NCI-H446 (cell line): ENCODE measurements at regions not wholly inside any gene's neighbourhood (a gene's known extent, or its start where the extent isn't known, plus 50 kb on each side); places are given as distances from the start of the nearest gene placed in this dataset.
"Not testable (repeated sequence)": the region's sequence is repeated elsewhere in the genome, so short reads cannot be mapped to it uniquely, and the experiment has no call there.

ENCODE experiments used
- DNase-seq, 2 experiments: peaks; one replicate each; lab custom pipeline; 2025; lab: John Stamatoyannopoulos, UW

- DNase-seq: peak; percentile 48 to 85
Measured at GRCh38 chr5:124124711-124125229, 612.8 kb downstream of the CSNK1G3 start.

DNA sequence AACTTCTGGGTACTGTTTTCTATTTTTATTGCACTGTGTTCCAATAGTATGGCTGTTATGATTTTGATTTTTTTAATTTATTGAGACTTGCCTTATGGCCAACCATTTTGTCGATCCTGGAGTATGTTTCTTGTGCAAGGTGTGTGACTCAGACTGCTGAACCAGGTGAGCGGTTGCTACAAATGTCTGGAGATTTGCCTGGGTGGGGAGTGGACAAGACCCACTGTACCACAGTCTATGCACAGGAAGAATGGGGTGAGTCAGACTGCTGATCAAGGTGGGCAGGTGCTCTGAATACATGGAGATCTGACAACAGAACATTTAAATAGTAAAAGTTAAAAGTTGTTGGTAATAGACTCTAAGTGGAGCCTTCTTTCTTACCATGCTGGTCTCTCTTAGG, 609.2 kb downstream of the CSNK1G3 start:
- no peak for DNase-seq

DNA sequence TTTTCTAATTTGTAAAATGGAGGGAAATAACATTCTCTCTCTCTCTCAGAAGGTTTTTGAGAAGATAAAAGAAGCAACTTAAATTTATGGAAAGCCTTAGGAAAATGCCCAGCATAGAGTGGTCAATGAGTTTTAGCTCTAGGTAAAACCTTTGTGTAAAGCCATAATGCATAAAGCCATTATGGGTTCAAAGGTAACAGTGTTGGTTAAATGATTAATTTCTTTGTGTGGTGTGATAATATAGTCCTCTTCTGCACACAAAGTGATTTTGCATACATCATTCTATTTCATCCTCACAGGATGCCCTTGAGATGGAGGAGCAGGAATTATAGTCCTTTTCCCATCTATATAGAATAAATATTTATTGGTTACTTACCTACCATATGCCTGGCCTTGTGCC, 602.9 kb downstream of the CSNK1G3 start:
- DNase-seq: no peak

DNA sequence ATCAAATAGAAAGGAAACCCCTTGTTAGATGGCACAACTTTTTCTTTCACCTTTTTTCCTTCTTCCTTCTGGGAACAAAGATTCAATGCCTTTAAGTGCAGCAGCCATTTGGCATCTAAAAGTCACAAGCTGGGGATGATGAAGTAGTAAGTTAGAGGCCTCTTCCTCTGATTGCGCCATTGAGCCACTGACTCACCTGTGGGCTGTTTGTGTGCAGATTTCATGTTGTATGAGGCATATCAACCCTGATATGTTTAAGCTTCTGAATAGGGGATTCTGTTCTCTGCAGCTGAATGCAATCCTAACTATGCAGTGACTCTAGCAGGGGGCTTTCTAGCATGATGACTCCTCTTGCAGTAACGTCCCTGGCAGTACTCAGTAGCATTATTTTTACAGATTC, 599.9 kb downstream of the CSNK1G3 start:
- DNase-seq: no peak

DNA sequence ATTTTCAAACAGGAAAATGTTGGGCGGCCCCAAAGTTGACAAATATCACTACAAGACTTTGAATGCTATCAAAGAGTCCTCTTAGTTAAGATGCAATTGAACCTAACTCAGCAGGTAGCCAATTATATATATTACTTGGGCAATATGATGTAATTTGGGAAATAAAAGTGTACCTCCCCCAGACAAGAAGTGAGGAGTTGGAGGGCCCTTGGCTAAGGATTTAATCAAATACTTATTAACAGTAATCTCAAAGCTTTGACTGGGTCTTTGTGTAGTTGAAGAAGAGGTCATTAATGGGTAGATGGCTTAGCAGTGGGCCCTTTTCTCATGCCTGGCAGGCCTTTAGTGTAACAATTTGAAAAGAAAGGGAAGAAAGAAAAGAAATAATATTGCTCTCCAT, 599.0 kb downstream of the CSNK1G3 start:
- no peak for DNase-seq

DNA sequence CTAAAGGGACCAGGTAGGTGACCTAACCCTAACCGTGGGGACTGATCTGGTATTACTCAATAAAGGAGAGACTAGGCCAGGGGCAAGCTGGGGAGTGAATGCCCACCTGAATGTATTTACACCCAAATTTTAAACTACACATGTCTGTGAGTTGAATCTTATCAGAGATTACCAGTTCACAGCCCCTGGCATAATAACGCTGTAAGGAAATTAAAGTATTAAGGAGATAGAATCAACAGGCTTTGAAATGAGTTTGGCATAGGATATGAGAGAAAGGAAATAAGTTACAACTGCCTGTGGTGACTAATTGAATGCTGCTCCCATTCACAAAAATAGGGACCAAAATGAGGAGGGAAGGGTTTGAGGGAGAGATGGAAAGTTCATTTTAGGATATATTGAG, 593.3 kb downstream of the CSNK1G3 start:
- DNase-seq: no peak

GRCh38 chr5:124104821-124105220, 592.8 kb downstream of the CSNK1G3 start:
- DNase-seq: no peak

DNA sequence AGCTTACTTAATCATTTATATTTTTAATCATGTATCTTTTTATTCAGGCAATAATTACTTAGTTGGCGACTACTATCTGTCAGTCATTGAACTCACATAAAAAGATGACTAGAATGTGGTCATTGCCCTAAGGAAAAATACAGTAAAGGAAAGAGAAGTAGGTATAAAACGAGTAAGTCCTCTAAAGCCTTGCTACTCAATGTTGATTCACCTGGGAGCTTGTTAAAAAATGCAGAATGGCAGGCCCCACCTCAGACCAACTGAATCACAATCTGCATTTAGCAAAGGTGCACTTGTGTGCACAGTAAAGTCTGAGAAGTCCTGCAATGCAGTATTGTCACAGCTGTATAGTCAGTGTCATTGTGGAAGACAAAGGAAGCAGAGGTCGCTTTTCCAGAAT, 592.4 kb downstream of the CSNK1G3 start:
- no peak for DNase-seq

DNA sequence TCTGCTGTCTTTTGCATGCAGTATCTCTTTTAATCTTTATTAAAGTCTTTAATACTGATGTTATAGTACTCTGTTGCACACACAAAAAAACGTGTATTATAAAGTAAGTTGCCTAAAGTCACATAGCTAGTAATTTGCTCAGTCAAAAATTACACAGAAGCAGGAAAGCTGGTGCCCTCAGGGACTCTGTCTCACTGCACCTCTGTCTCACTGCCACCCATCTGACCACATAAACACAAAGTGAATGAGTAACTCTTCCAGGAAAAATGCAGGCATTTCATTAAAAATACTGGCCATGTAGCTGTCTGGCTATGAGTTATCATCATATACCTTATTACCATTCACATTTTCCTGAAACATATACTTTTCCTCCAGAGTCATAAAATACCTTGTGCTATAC, 591.7 kb downstream of the CSNK1G3 start:
- DNase-seq: no peak

DNA sequence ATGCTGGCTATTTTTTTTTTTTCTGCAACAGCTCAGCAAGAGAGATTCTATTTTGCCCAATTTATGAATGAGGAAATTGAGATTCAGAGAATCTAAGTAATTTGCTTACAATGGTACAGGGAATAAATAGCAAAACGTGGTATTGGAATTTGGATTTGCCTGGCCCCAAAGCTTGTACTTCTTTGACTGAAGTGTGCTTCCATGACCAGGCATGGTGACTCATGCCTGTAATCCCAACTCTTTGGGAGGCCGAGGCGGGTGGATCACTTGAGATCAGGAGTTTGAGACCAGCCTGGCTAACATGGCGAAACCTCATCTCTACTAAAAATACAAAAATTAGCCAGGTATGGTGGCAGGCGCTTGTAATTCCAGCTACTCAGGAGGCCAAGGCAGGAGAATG, 591.1 kb downstream of the CSNK1G3 start:
- DNase-seq: not testable (repeated sequence)

DNA sequence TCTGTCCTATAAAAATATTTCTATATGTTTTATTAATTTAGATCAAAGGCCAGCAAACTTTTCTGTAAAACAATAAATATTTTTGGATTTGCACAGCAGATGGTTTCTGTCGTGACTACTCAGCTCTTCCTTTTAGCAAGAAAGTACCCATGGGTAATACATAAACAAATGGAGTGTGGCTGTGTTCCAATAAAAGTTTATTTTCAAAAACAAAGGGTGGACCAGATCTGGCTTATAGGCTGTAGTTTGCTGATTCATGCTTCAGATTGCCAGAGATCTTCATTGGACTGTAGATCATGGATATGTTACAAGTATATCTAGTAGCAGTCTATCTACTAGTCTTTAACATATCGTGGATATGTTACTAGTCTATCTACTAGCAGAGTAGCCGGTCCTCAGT, 590.5 kb downstream of the CSNK1G3 start:
- DNase-seq: peak in 1 of 2 experiments; percentile 24

DNA sequence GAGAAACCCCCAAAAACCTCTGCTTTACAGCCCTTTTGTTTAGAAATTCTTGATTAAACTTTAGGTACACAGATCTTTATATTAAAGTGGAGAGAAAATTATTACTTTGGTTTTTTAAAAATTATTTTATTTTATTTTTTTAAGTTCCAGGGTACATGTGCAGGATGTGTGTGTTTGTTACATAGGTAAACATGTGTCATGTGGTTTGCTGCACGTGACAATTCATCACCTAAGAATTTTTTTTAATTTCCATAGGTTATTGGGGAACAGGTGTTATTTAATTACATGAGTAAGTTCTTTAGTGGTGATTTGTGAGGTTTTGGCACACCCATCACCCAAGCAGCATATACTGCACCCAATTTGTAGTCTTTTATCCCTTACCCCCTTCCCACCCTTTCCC, 581.7 kb downstream of the CSNK1G3 start:
- no peak for DNase-seq

DNA sequence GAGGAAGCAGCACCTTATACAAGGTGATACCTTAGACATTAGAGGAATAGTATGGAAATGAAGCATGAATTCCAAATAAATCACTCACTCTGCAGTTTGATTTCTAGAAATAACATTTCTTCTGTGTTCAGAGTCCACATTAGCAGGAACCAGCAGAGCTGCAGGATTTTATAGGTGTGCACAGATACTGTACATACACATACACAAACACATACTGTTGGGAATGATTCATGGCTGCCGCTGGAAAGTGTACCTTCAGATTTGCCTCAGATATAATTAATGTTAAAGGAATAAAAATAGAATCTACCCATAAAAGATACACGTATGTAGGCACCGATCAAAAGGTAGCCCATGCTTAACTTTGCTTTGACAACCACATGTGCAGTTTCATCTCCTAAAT, 578.1 kb downstream of the CSNK1G3 start:
- DNase-seq: no peak

DNA sequence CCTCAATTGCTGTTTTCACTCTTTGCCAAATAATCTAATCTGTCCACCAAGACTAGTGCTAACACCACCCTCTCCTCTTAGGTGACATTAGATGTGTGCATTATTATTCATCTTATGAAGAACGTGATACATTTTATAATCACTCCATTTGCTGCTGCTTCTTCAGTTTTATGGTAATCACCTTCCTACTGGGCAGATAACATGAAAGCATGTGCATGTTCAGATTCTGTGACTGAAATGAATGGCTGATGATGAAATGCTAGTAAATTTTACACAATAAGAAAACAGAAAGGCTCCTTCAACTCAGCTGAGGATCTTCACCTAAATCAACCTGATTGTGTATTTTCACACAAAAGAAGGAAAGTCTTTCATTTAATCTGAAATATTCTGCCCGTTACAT, 577.6 kb downstream of the CSNK1G3 start:
- no peak for DNase-seq

GRCh38 chr5:124088289-124089032, 576.5 kb downstream of the CSNK1G3 start:
- no peak for DNase-seq

DNA sequence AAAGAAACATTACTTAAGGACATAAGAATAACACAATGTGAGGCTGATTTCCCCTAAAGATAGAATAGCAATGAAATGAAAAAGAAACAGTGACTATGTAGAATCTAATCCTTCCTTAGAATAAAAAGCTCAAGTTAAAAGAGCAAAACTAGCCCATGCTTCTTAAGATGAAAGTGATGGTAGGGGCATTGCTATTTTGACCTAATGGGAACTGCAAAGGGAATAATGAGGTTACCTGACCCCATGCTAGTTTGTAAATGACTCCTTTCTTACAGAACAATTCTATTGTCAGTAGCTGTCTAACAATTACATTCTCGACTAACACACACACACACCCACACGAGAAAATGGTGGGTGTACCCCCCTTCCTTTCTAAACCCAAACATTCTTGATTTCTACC, 575.8 kb downstream of the CSNK1G3 start:
- no peak for DNase-seq

GRCh38 chr5:124080256-124080655, 568.3 kb downstream of the CSNK1G3 start:
- no peak for DNase-seq

GRCh38 chr5:124079062-124079461, 567.1 kb downstream of the CSNK1G3 start:
- DNase-seq: no peak

- no peak for DNase-seq
Measured at GRCh38 chr5:124074500-124074899, 562.5 kb downstream of the CSNK1G3 start.

GRCh38 chr5:124072570-124072969, 560.6 kb downstream of the CSNK1G3 start:
- no peak for DNase-seq

DNA sequence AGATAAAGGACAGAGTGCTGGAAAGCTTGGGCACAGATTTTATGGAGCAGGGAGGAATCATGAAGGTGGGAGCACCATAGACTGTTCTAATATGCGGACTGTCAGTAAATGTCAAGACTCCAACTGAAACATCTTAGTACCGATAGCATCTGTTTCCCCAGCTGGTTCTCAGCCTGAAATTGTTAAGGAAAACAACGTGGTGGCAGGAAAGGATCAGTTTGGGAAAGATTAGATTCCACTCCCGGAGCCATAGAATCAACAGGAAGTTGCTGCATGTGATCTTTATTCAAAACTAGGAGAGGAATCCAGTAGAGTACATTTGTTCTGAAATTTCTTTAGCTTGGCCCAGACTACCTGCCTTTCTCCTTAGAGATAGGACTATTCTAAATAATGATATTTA, 559.1 kb downstream of the CSNK1G3 start:
- no peak for DNase-seq

DNA sequence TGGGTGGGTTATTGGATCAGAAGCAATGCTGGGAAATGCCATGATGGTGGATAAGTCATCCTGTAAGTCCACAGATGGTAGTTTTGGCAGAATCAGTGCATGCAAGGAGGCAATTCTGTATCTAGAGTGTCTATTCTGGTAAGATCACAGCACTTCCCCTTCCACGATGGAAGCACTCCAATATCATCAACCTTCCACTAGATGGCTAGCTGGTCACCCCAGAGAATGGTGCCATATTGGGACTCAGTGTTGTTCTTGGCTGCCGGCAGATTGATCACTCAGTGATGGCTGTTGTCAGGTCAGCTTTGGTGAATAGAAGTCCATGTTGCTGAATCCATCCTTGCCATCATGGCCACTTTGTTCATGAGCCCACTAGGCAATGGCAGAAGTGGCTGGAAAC, 553.5 kb downstream of the CSNK1G3 start:
- no peak for DNase-seq

GRCh38 chr5:124064956-124065355, 553.0 kb downstream of the CSNK1G3 start:
- DNase-seq: no peak

GRCh38 chr5:124061663-124062062, 549.7 kb downstream of the CSNK1G3 start:
- peak; percentile 84 to 92 for DNase-seq
